Kidney (tissue), 13 donors: ENCODE measurements at regions not wholly inside any gene's neighbourhood (a gene's known extent, or its start where the extent isn't known, plus 50 kb on each side); places are given as distances from the start of the nearest gene placed in this dataset.

Experiments used
- DNase-seq, 5 donors: peaks; one replicate each; pipeline ENCODE4 v3.0.0-alpha.2; 2013 to 2020
- FAIRE-seq: peaks from 2 replicates; lab custom pipeline; 2012; peaks lifted over from hg19 to GRCh38; lab: Jason Lieb, UNC
- H3K27ac ChIP-seq, 2 donors: one replicate each; pipeline ENCODE4 v1.7.0; 2013; ENCODE audit warnings: low read depth in 2 of 2, low read length in 2 of 2, inconsistent platforms in 1 of 2
- H3K27me3 ChIP-seq: one replicate; pipeline ENCODE4 v1.7.1; 2013; ENCODE audit warnings: low read length, inconsistent platforms; ENCODE audit not compliant: control insufficient read depth, insufficient read depth
- H3K36me3 ChIP-seq, 3 donors: one replicate each; pipeline versions ENCODE4 v1.7.0 to v1.7.1; 2013; ENCODE audit warnings: low read length in 3 of 3, control low read depth in 1 of 3, inconsistent platforms in 1 of 3; ENCODE audit not compliant: insufficient read depth in 3 of 3, control insufficient read depth in 2 of 3
- H3K4me1 ChIP-seq, 3 donors: one replicate each; pipeline versions ENCODE4 v1.7.0 to v1.7.1; 2013; ENCODE audit warnings: low read length in 3 of 3, inconsistent platforms in 1 of 3, low read depth in 1 of 3; ENCODE audit not compliant: control insufficient read depth in 2 of 3, insufficient read depth in 2 of 3
- H3K4me3 ChIP-seq, 3 donors: one replicate each; pipeline versions ENCODE4 v1.7.0 to v1.8.1; 2013; ENCODE audit warnings: low read length in 3 of 3, control low read depth in 1 of 3, inconsistent platforms in 1 of 3
- H3K9ac ChIP-seq, 3 donors: one replicate each; pipeline versions ENCODE4 v1.7.0 to v1.7.1; 2013; ENCODE audit warnings: low read length in 3 of 3, control low read depth in 1 of 3, inconsistent platforms in 1 of 3
- H3K9me3 ChIP-seq, 3 donors: one replicate each; pipeline versions ENCODE4 v1.7.0 to v1.7.1; 2013; ENCODE audit warnings: low read length in 3 of 3, control low read depth in 1 of 3, inconsistent platforms in 1 of 3; ENCODE audit not compliant: control insufficient read depth in 2 of 3, insufficient read depth in 1 of 3
- intact Hi-C: fragments of 100-400 bp; cut with DNase I; formaldehyde crosslinking; loops from one replicate; pipeline ENCODE4 v1.11.1; 2022
- TF ChIP-seq, protein P1 (sequence below): IDR thresholded peaks from 3 replicates; pipeline ENCODE4 v1.5.1; 2012; ENCODE audit warnings: mild to moderate bottlenecking, moderate library complexity, borderline replicate concordance; ENCODE audit not compliant: insufficient read depth; ENCODE audit errors: extremely low read depth
- donor health status: control.
- donor health status: control.
- donor health status: control.
- donor health status: control.
- donor health status: control.
- donor health status: DM: yes; HTN: yes; CAD: no.
- donor health status: Normal renal cell carcinoma (clear cell type).

GRCh38 chr10:118216020-118216419, 126.1 kb downstream of the FAM204A start:
- no peak for FAIRE-seq
- no peaks in the 10 kb centered on the region for H3K27me3 ChIP-seq
- peak in 2 of 5 donors; percentile 66 to 79 for DNase-seq
- TF ChIP-seq, protein P1, sequence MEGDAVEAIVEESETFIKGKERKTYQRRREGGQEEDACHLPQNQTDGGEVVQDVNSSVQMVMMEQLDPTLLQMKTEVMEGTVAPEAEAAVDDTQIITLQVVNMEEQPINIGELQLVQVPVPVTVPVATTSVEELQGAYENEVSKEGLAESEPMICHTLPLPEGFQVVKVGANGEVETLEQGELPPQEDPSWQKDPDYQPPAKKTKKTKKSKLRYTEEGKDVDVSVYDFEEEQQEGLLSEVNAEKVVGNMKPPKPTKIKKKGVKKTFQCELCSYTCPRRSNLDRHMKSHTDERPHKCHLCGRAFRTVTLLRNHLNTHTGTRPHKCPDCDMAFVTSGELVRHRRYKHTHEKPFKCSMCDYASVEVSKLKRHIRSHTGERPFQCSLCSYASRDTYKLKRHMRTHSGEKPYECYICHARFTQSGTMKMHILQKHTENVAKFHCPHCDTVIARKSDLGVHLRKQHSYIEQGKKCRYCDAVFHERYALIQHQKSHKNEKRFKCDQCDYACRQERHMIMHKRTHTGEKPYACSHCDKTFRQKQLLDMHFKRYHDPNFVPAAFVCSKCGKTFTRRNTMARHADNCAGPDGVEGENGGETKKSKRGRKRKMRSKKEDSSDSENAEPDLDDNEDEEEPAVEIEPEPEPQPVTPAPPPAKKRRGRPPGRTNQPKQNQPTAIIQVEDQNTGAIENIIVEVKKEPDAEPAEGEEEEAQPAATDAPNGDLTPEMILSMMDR, result no peak
- no peak overlapping the region for H3K9ac ChIP-seq
- no peak overlapping the region for H3K27ac ChIP-seq
- H3K4me3 ChIP-seq, result no peak overlapping the region
- no peaks in the 10 kb centered on the region for H3K36me3 ChIP-seq
- H3K9me3 ChIP-seq, result no peaks in the 10 kb centered on the region
- H3K4me1 ChIP-seq, result peaks cover 0 to 3% (median 0%) of the 10 kb centered on the region in 3 donors
- intact Hi-C loops, result no loop called here

DNA sequence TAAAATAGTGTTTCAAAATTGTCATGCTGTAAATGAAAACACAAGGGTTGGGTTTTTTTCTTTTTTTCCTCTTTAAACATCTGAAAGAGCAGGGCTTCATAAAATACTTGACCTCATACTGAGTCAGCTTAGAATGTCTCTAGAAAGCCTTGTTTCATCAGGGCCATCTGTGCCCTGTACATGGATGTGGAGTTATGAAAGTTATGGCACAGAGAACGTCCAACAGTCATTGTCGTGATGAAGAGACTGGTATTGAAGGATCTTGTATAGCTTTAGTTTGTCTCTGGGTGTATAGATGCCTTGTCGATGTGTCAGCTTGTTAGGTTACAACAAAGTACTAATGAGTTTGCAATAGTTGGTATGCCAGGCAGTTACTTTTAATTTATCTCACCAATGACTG, 127.3 kb downstream of the FAM204A start:
- Histone ChIP-seq H3K9ac (no peak overlapping the region), H3K27me3 (no peaks in the 10 kb centered on the region), H3K4me3 (no peak overlapping the region), H3K4me1 (peaks cover 0 to 3% (median 0%) of the 10 kb centered on the region in 3 donors), H3K9me3 (no peaks in the 10 kb centered on the region), H3K36me3 (no peaks in the 10 kb centered on the region), H3K27ac (no peak overlapping the region)
- no peak for DNase-seq
- TF ChIP-seq, protein P1, result no peak
- intact Hi-C loops, result no loop called here
- FAIRE-seq, result no peak

DNA sequence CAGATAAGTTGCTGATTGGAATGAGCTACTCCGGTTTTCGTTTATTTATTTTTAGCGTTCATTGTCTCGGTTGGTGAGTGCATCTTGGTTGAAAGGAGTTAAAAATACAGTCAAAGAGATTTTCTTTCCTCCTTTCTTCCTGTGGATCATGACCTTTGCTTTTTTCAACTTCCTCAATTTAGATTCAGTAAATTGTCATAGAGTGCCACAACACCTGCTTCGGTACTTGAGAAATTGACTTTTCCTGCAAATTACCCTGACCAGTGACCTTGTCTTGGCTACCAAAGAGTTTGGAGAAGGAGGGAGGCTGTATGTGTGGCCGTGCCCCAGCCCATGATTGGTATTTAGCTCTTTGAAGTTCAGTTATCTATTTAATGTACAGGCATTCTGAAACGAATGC, 128.7 kb downstream of the FAM204A start:
- H3K4me1 ChIP-seq, result peaks cover 0 to 3% (median 0%) of the 10 kb centered on the region in 3 donors
- FAIRE-seq, result no peak
- TF ChIP-seq, protein P1, result no peak

GRCh38 chr10:118210276-118210675, 131.8 kb downstream of the FAM204A start:
- FAIRE-seq, result no peak
- intact Hi-C loops, result no loop called here
- no peak for DNase-seq
- Histone ChIP-seq H3K9me3 (no peaks in the 10 kb centered on the region), H3K27me3 (no peaks in the 10 kb centered on the region), H3K36me3 (no peaks in the 10 kb centered on the region), H3K4me3 (no peak overlapping the region), H3K4me1 (peaks cover 0 to 3% (median 0%) of the 10 kb centered on the region in 3 donors), H3K9ac (no peak overlapping the region), H3K27ac (no peak overlapping the region)
- TF ChIP-seq, protein P1, result no peak

More for the DNA sequence above, 128.7 kb downstream of the FAM204A start:
- intact Hi-C loops, result no loop called here
- peak in 2 of 5 donors; percentile 45 to 47 for DNase-seq
- H3K9ac ChIP-seq, result no peak overlapping the region
- H3K4me3 ChIP-seq, result no peak overlapping the region
- H3K27me3 ChIP-seq, result no peaks in the 10 kb centered on the region
- no peaks in the 10 kb centered on the region for H3K36me3 ChIP-seq
- H3K27ac ChIP-seq, result no peak overlapping the region
- no peaks in the 10 kb centered on the region for H3K9me3 ChIP-seq
